HCT116 (cell line): ENCODE measurements at regions not wholly inside any gene's neighbourhood (a gene's known extent, or its start where the extent isn't known, plus 50 kb on each side); places are given as distances from the start of the nearest gene placed in this dataset.

Experiments used
- CEBPB ChIP-seq: IDR thresholded peaks from 2 replicates; pipeline ENCODE4 v1.6.1; 2012; ENCODE audit warnings: low read depth
- EGR1 ChIP-seq: IDR thresholded peaks from 2 replicates; pipeline ENCODE4 v1.6.1; 2012; ENCODE audit warnings: low read depth
- EZH2 ChIP-seq: fragments of 200-600 bp; sonication (generic); IDR thresholded peaks from 2 replicates; pipeline ENCODE4 v1.6.1; 2017; ENCODE audit warnings: antibody characterized with exemption, mixed run types
- MAX ChIP-seq: IDR thresholded peaks from 2 replicates; pipeline ENCODE4 v1.6.1; 2012
- POLR2A ChIP-seq: IDR thresholded peaks from 2 replicates; pipeline ENCODE4 v1.7.0; 2011; ENCODE audit warnings: borderline replicate concordance; ENCODE audit not compliant: insufficient read depth, insufficient read length; ENCODE audit errors: extremely low read depth
- POLR2AphosphoS5 ChIP-seq: IDR thresholded peaks from 2 replicates; pipeline ENCODE4 v1.6.1; 2011; ENCODE audit warnings: mild to moderate bottlenecking, low read depth, low read length, moderate library complexity
- RAD21 ChIP-seq: IDR thresholded peaks from 2 replicates; pipeline ENCODE4 v1.6.1; 2012; ENCODE audit warnings: low read depth, mild to moderate bottlenecking
- SIN3A ChIP-seq: IDR thresholded peaks from 2 replicates; pipeline ENCODE4 v1.6.1; 2012; ENCODE audit warnings: low read depth
- SP1 ChIP-seq: IDR thresholded peaks from 2 replicates; pipeline ENCODE4 v1.6.1; 2012; ENCODE audit warnings: low read depth
- ZNF274 ChIP-seq: fragments of 200-500 bp; sonication (Bioruptor generic); IDR thresholded peaks from 2 replicates; pipeline ENCODE4 v1.6.1; 2014; ENCODE audit warnings: mild to moderate bottlenecking, low read depth, low read length, inconsistent platforms
- TF ChIP-seq, protein P1 (sequence below): IDR thresholded peaks from 2 replicates; pipeline ENCODE4 v1.6.1; 2012; ENCODE audit warnings: low read depth
- TF ChIP-seq, protein P2 (sequence below), 3 experiments: fragments of 200-600 bp in 1 of 3; sonication (generic) in 1 of 3; IDR thresholded peaks in 2 of 3; conservative IDR thresholded peaks in 1 of 3; 2 replicates each; pipeline ENCODE4 v1.5.1; 2012 to 2017; ENCODE audit warnings: low read depth in 2 of 3, low read length in 2 of 3, antibody characterized with exemption in 1 of 3, borderline replicate concordance in 1 of 3, control low read depth in 1 of 3, mild to moderate bottlenecking in 1 of 3, mixed read lengths in 1 of 3, mixed run types in 1 of 3, moderate library complexity in 1 of 3; ENCODE audit not compliant: insufficient read depth in 1 of 3

DNA sequence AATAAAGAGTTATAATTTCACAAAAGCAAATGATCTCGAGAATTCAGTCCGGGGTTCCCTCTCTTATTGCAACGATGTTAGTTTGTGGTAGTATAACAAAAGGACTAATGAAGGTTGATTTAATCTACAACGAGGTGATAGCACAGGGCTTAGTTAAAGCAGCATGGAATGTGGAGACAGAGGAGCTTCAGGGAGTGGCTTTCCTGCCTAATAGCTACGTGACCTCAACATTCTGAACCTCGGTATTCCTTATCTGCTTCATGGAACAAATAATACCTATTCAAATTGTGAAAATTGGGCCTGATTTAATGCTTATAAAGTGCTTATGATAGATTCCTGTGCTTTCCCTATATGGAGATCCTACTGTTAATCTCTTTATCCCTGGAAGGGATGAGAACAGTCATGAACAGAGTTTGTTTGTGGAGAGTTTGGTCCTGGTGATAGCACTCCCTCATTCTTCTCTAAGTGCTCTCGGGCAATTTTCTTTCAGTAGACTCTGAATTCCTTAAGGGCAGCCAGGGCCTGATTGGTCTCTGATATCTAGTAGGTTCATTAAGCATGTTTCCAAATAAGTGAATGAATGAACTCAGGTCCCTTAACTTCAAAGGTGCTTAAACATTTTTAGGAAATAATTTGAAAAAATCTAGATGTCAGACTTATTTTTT is 104.1 kb upstream of the TUT7 start:
- TF ChIP-seq, protein P1, sequence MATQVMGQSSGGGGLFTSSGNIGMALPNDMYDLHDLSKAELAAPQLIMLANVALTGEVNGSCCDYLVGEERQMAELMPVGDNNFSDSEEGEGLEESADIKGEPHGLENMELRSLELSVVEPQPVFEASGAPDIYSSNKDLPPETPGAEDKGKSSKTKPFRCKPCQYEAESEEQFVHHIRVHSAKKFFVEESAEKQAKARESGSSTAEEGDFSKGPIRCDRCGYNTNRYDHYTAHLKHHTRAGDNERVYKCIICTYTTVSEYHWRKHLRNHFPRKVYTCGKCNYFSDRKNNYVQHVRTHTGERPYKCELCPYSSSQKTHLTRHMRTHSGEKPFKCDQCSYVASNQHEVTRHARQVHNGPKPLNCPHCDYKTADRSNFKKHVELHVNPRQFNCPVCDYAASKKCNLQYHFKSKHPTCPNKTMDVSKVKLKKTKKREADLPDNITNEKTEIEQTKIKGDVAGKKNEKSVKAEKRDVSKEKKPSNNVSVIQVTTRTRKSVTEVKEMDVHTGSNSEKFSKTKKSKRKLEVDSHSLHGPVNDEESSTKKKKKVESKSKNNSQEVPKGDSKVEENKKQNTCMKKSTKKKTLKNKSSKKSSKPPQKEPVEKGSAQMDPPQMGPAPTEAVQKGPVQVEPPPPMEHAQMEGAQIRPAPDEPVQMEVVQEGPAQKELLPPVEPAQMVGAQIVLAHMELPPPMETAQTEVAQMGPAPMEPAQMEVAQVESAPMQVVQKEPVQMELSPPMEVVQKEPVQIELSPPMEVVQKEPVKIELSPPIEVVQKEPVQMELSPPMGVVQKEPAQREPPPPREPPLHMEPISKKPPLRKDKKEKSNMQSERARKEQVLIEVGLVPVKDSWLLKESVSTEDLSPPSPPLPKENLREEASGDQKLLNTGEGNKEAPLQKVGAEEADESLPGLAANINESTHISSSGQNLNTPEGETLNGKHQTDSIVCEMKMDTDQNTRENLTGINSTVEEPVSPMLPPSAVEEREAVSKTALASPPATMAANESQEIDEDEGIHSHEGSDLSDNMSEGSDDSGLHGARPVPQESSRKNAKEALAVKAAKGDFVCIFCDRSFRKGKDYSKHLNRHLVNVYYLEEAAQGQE = no peak
- TF ChIP-seq, protein P2, sequence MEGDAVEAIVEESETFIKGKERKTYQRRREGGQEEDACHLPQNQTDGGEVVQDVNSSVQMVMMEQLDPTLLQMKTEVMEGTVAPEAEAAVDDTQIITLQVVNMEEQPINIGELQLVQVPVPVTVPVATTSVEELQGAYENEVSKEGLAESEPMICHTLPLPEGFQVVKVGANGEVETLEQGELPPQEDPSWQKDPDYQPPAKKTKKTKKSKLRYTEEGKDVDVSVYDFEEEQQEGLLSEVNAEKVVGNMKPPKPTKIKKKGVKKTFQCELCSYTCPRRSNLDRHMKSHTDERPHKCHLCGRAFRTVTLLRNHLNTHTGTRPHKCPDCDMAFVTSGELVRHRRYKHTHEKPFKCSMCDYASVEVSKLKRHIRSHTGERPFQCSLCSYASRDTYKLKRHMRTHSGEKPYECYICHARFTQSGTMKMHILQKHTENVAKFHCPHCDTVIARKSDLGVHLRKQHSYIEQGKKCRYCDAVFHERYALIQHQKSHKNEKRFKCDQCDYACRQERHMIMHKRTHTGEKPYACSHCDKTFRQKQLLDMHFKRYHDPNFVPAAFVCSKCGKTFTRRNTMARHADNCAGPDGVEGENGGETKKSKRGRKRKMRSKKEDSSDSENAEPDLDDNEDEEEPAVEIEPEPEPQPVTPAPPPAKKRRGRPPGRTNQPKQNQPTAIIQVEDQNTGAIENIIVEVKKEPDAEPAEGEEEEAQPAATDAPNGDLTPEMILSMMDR (IDR thresholded peaks at IDR 0.05 in 2 of 3, conservative IDR thresholded peaks at IDR 0.05 in 1 of 3; ENCODE audit: borderline replicate concordance in 1 of 3, insufficient read depth in 1 of 3, low read depth in 2 of 3, low read length in 2 of 3) = no peak
- TF ChIP-seq EZH2 = no peak
- TF ChIP-seq ZNF274 = no peak
- TF ChIP-seq POLR2A = no peak
- no peak for TF ChIP-seq MAX
- no peak for TF ChIP-seq SIN3A
- no peak for TF ChIP-seq SP1
- TF ChIP-seq EGR1 = no peak
- no peak for TF ChIP-seq POLR2AphosphoS5
- TF ChIP-seq CEBPB = no peak
- no peak for TF ChIP-seq RAD21
